ENCODE measurements at regions not wholly inside any gene's neighbourhood (a gene's known extent, or its start where the extent isn't known, plus 50 kb on each side); places are given as distances from the start of the nearest gene placed in this dataset.
"Not testable (repeated sequence)": the region's sequence is repeated elsewhere in the genome, so short reads cannot be mapped to it uniquely, and the experiment has no call there.

DNA sequence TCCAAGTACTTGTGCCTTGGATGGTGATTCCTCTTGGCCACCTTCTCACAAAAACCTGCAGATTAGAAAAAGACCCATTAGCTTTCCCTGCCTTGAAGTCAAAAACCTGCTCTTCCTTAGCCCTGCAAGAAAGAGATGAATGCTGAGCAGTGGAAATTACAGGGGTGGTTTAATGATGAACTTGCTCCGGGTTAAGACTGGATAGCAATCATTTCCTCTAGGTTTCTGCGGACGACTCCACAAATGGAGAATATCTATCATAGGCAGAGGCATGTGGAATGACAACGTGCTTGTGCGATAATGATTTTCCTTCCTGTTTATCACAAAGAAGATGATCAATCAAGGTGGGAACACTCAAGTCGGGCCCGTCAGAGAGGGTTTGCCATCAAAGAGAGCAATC, 201.2 kb upstream of the ERCC4 start:
- no peak overlapping the region for H3K27ac Mint-ChIP-seq
- H3K4me3 Mint-ChIP-seq, result no peak overlapping the region
- ATAC-seq (ENCODE audit: low read depth in 2 of 2), result no peak
- Histone ChIP-seq H3K4me1 (ENCODE audit: control insufficient read depth, insufficient read depth, low read length, poor library complexity, severe bottlenecking) (no peaks in the 10 kb centered on the region), H3K27ac (ENCODE audit: insufficient read depth, low read length, poor library complexity, severe bottlenecking) (no peak overlapping the region), H3K9me3 (ENCODE audit: control insufficient read depth in 2 of 2, low read length in 2 of 2) (no peaks in the 10 kb centered on the region), H3K36me3 (ENCODE audit: control insufficient read depth, insufficient read depth, low read length) (no peaks in the 10 kb centered on the region), H3K27me3 (ENCODE audit: control insufficient read depth, insufficient read depth, low read length) (peaks cover 2% of the 10 kb centered on the region), H3K4me3 (ENCODE audit: low read depth, low read length) (no peak overlapping the region)
- no peaks in the 10 kb centered on the region for H3K4me1 Mint-ChIP-seq
- peaks cover 0 to 6% (median 0%) of the 10 kb centered on the region in 7 donors for H3K9me3 Mint-ChIP-seq
- no peaks in the 10 kb centered on the region for H3K36me3 Mint-ChIP-seq
- no peak for DNase-seq
- peaks cover 9% of the 10 kb centered on the region for H3K27me3 Mint-ChIP-seq

DNA sequence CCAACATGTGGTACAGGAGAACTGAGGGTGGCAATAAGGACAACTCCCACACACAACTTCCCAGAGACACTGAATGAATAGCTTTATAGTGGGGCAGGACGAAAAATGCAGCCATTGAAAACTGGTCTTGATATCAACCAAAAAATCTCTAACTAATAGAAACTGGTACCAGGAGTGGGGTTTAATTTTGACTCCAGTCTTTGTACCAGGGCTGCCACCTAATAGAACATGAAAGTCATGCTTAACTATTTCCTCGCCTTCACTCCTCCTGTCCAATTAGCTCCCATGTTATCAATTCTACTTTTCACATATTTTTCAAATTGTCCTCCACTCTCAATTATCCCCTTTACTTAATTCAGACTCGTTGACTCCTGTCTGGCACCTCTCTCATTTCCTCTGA, 192.0 kb upstream of the ERCC4 start:
- Histone ChIP-seq H3K36me3 (ENCODE audit: control insufficient read depth, insufficient read depth, low read length) (no peaks in the 10 kb centered on the region), H3K4me3 (ENCODE audit: low read depth, low read length) (no peak overlapping the region), H3K9me3 (ENCODE audit: control insufficient read depth in 2 of 2, low read length in 2 of 2) (peaks cover 5 to 7% of the 10 kb centered on the region in 2 experiments), H3K4me1 (ENCODE audit: control insufficient read depth, insufficient read depth, low read length, poor library complexity, severe bottlenecking) (no peaks in the 10 kb centered on the region), H3K27me3 (ENCODE audit: control insufficient read depth, insufficient read depth, low read length) (peaks cover 2% of the 10 kb centered on the region), H3K27ac (ENCODE audit: insufficient read depth, low read length, poor library complexity, severe bottlenecking) (no peak overlapping the region)
- peaks cover 0 to 19% (median 7%) of the 10 kb centered on the region in 7 donors for H3K9me3 Mint-ChIP-seq
- no peak for ATAC-seq (ENCODE audit: low read depth in 2 of 2)
- H3K4me3 Mint-ChIP-seq, result no peak overlapping the region
- no peaks in the 10 kb centered on the region for H3K36me3 Mint-ChIP-seq
- no peak for DNase-seq
- H3K4me1 Mint-ChIP-seq, result no peaks in the 10 kb centered on the region
- H3K27me3 Mint-ChIP-seq, result no peaks in the 10 kb centered on the region
- no peak overlapping the region for H3K27ac Mint-ChIP-seq

DNA sequence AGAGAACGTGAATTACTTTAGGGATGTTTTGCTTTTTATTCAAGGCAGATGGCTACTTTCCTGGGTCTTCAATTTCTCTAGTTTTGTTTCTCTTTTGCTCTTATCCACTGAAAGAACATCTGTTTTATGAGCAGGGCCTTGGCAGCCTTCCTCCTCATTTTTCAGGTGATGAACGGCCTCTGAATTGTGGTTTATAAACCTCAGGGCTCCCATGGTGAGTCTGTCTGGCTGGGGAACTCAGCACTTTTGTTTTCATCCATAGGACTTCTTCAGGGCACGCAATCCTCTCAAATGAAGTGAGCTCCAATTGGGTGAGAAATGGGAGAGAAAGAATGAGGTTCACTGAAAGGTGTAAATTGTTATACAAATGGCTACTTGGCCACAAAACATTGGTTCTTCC, 186.4 kb upstream of the ERCC4 start:
- Mint-ChIP-seq H3K9me3 (peaks cover 0 to 6% (median 4%) of the 10 kb centered on the region in 7 donors), H3K36me3 (no peaks in the 10 kb centered on the region), H3K27ac (no peak overlapping the region), H3K27me3 (no peaks in the 10 kb centered on the region), H3K4me3 (no peak overlapping the region), H3K4me1 (no peaks in the 10 kb centered on the region)
- Histone ChIP-seq H3K36me3 (ENCODE audit: control insufficient read depth, insufficient read depth, low read length) (no peaks in the 10 kb centered on the region), H3K27me3 (ENCODE audit: control insufficient read depth, insufficient read depth, low read length) (no peaks in the 10 kb centered on the region), H3K4me3 (ENCODE audit: low read depth, low read length) (no peak overlapping the region), H3K4me1 (ENCODE audit: control insufficient read depth, insufficient read depth, low read length, poor library complexity, severe bottlenecking) (no peaks in the 10 kb centered on the region), H3K9me3 (ENCODE audit: control insufficient read depth in 2 of 2, low read length in 2 of 2) (no peaks in the 10 kb centered on the region), H3K27ac (ENCODE audit: insufficient read depth, low read length, poor library complexity, severe bottlenecking) (no peak overlapping the region)
- DNase-seq (no peak), ATAC-seq (ENCODE audit: low read depth in 2 of 2) (no peak)

DNA sequence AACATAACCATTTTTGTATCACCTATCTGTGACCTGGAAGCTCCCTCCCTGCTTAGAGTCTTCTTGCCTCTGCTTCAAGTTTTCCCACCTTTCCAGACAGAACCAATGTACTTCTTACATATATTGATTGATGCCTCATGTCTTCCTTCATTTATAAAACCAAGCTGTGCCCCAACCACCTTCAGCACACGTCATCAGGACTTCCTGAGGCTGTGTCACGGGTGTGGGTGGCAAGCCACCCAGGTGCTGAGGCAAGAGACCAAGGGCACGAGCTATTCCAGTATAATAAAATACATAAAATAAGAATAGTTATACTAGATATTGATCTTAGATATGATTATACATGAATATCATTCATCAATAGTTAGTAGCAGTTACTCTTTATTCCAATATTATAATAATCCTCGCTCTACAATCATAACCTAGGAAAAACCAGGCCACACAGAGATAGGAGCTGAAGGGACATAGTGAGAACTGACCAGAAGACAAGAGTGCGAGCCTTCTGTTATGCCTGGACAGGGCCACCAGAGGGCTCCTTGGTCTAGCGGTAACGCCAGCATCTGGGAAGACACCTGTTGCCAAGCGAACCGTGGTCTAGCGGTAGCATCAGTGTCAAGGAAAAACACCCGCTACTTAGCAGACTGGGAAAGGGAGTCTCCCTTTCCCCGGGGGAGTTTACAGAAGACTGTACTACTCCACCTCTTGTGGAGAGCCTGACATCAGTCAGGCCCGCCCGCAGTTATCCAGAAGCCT, 180.2 kb upstream of the ERCC4 start:
- H3K4me3 ChIP-seq (ENCODE audit: low read depth, low read length); H3K27me3 Mint-ChIP-seq; H3K9me3 Mint-ChIP-seq; H3K27me3 ChIP-seq (ENCODE audit: control insufficient read depth, insufficient read depth, low read length); H3K27ac Mint-ChIP-seq; DNase-seq; H3K9me3 ChIP-seq (ENCODE audit: control insufficient read depth in 2 of 2, low read length in 2 of 2); H3K36me3 ChIP-seq (ENCODE audit: control insufficient read depth, insufficient read depth, low read length); H3K4me1 ChIP-seq (ENCODE audit: control insufficient read depth, insufficient read depth, low read length, poor library complexity, severe bottlenecking); H3K4me3 Mint-ChIP-seq; H3K36me3 Mint-ChIP-seq; ATAC-seq (ENCODE audit: low read depth in 2 of 2); H3K27ac ChIP-seq (ENCODE audit: insufficient read depth, low read length, poor library complexity, severe bottlenecking); H3K4me1 Mint-ChIP-seq: not testable (repeated sequence)

DNA sequence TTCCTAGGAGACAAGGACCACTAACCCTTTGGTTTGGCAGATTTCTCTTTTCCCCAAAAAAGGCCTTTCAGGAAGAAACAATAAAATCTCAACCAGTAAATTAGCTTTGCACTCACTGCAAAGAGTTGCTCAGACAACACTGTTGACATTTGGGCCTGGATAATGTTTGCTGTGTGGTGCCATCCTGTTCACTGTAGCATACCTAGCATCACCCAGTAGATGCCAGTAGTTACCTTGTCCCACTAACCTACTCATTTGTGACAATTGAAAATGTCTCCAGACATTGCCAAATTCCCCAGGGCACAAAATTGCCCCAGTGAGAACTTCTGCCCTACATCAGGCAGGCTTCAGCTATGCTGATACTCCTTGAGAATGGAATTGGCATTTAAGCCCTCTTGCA, 177.0 kb upstream of the ERCC4 start:
- Histone ChIP-seq H3K36me3 (ENCODE audit: control insufficient read depth, insufficient read depth, low read length) (no peaks in the 10 kb centered on the region), H3K9me3 (ENCODE audit: control insufficient read depth in 2 of 2, low read length in 2 of 2) (no peaks in the 10 kb centered on the region), H3K4me3 (ENCODE audit: low read depth, low read length) (no peak overlapping the region), H3K27ac (ENCODE audit: insufficient read depth, low read length, poor library complexity, severe bottlenecking) (no peak overlapping the region), H3K4me1 (ENCODE audit: control insufficient read depth, insufficient read depth, low read length, poor library complexity, severe bottlenecking) (no peaks in the 10 kb centered on the region), H3K27me3 (ENCODE audit: control insufficient read depth, insufficient read depth, low read length) (no peaks in the 10 kb centered on the region)
- H3K27me3 Mint-ChIP-seq, result peaks cover 8% of the 10 kb centered on the region
- no peaks in the 10 kb centered on the region for H3K36me3 Mint-ChIP-seq
- H3K4me1 Mint-ChIP-seq, result no peaks in the 10 kb centered on the region
- H3K4me3 Mint-ChIP-seq, result no peak overlapping the region
- H3K27ac Mint-ChIP-seq, result no peak overlapping the region
- ATAC-seq (ENCODE audit: low read depth in 2 of 2), result no peak
- H3K9me3 Mint-ChIP-seq, result peaks cover 0 to 7% (median 5%) of the 10 kb centered on the region in 7 donors
- no peak for DNase-seq

DNA sequence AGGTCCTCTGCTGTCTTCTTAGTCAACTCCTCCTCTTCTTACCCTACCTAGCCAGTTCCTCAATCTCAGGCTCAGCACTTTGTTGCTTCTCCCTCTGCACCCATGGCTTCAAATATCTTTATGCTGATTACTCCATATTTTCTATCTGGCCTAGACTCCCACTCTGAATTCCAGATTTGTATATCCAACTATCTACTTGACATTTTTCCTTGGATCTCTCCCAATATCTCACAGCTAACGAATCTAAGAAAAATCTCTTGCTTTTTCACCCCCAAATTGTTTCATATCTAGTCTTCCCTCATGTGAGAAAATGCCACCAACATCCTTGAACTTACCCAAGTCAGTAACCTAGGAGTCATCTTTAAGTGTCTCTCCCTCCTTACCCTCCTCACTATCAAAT, 176.4 kb upstream of the ERCC4 start:
- Histone ChIP-seq H3K27ac (ENCODE audit: insufficient read depth, low read length, poor library complexity, severe bottlenecking) (no peak overlapping the region), H3K36me3 (ENCODE audit: control insufficient read depth, insufficient read depth, low read length) (no peaks in the 10 kb centered on the region), H3K4me1 (ENCODE audit: control insufficient read depth, insufficient read depth, low read length, poor library complexity, severe bottlenecking) (no peaks in the 10 kb centered on the region), H3K27me3 (ENCODE audit: control insufficient read depth, insufficient read depth, low read length) (no peaks in the 10 kb centered on the region), H3K9me3 (ENCODE audit: control insufficient read depth in 2 of 2, low read length in 2 of 2) (no peaks in the 10 kb centered on the region), H3K4me3 (ENCODE audit: low read depth, low read length) (no peak overlapping the region)
- no peak for DNase-seq
- H3K9me3 Mint-ChIP-seq, result peaks cover 0 to 7% (median 5%) of the 10 kb centered on the region in 7 donors
- H3K4me1 Mint-ChIP-seq, result no peaks in the 10 kb centered on the region
- no peak overlapping the region for H3K27ac Mint-ChIP-seq
- no peak overlapping the region for H3K4me3 Mint-ChIP-seq
- no peak for ATAC-seq (ENCODE audit: low read depth in 2 of 2)
- peaks cover 8% of the 10 kb centered on the region for H3K27me3 Mint-ChIP-seq
- no peaks in the 10 kb centered on the region for H3K36me3 Mint-ChIP-seq

DNA sequence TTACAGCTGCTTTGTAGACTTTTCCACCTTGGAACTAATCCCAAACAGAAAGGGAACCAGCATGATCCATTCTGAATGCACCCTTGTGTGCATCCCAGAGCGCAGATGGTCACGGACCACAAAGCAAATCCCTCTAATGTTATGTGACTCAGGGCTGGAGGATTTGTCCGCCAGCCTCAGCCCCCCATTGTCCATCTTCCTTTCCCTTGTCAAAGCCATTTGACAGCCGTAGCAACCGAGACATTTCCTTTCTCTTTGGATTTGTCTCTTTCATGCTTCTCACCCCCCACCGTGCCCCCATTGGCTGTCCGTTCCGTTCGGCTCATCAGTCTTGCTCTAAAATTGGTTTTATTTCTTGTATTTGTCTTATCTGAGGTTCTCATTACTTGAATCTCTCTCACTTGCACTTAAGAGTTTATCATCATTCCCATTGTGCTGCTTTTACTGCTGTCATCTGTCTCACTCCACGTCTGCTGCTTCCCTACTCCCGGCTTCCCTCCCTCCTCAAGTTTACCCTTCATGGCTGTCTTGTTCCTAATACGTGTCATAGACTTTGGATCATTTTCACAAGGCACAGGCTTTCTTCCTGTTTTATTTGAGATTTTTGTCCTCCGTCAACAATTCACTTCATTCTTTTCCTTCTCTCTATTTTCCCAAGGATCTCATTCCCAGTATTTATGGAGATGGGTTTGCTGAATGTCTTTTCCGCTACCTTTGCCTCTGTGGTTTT, 163.4 kb upstream of the ERCC4 start:
- no peaks in the 10 kb centered on the region for H3K4me1 Mint-ChIP-seq

DNA sequence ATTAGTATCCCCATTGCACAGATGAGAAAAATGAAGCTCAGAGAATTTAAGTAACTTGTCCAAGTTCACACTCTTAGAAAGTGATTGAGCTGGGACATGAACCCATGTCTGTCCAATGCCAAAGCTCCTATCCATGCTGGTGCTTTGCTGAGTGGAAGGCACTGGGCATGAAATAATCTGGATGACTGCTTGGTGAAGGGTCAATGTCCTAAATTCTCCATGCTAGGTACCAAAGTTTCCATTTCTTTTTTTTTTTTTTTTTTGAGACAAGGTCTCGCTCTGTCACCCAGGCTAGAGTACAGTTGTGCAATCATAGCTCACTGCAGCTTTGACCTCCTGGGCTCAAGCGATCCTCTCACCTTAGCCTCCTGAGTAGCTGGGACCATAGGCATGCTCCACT, 153.6 kb upstream of the ERCC4 start:
- Histone ChIP-seq H3K9me3 (ENCODE audit: control insufficient read depth in 2 of 2, low read length in 2 of 2) (no peaks in the 10 kb centered on the region), H3K27me3 (ENCODE audit: control insufficient read depth, insufficient read depth, low read length) (no peaks in the 10 kb centered on the region), H3K4me1 (ENCODE audit: control insufficient read depth, insufficient read depth, low read length, poor library complexity, severe bottlenecking) (no peaks in the 10 kb centered on the region), H3K27ac (ENCODE audit: insufficient read depth, low read length, poor library complexity, severe bottlenecking) (no peak overlapping the region), H3K36me3 (ENCODE audit: control insufficient read depth, insufficient read depth, low read length) (no peaks in the 10 kb centered on the region), H3K4me3 (ENCODE audit: low read depth, low read length) (no peak overlapping the region)
- Mint-ChIP-seq H3K9me3 (peaks cover 0 to 6% (median 0%) of the 10 kb centered on the region in 7 donors), H3K27ac (no peak overlapping the region), H3K4me1 (no peaks in the 10 kb centered on the region), H3K27me3 (peaks cover 7% of the 10 kb centered on the region), H3K36me3 (no peaks in the 10 kb centered on the region), H3K4me3 (no peak overlapping the region)
- no peak for DNase-seq
- no peak for ATAC-seq (ENCODE audit: low read depth in 2 of 2)

More for the DNA sequence above, 163.4 kb upstream of the ERCC4 start:
- no peak for DNase-seq
- Histone ChIP-seq H3K4me3 (ENCODE audit: low read depth, low read length) (no peak overlapping the region), H3K9me3 (ENCODE audit: control insufficient read depth in 2 of 2, low read length in 2 of 2) (no peaks in the 10 kb centered on the region), H3K4me1 (ENCODE audit: control insufficient read depth, insufficient read depth, low read length, poor library complexity, severe bottlenecking) (no peaks in the 10 kb centered on the region), H3K36me3 (ENCODE audit: control insufficient read depth, insufficient read depth, low read length) (no peaks in the 10 kb centered on the region), H3K27me3 (ENCODE audit: control insufficient read depth, insufficient read depth, low read length) (no peaks in the 10 kb centered on the region), H3K27ac (ENCODE audit: insufficient read depth, low read length, poor library complexity, severe bottlenecking) (no peak overlapping the region)
- peaks cover 0 to 5% (median 2%) of the 10 kb centered on the region in 7 donors for H3K9me3 Mint-ChIP-seq
- H3K27ac Mint-ChIP-seq, result no peak overlapping the region
- no peaks in the 10 kb centered on the region for H3K27me3 Mint-ChIP-seq
- ATAC-seq (ENCODE audit: low read depth in 2 of 2), result no peak
- H3K4me3 Mint-ChIP-seq, result no peak overlapping the region
- H3K36me3 Mint-ChIP-seq, result no peaks in the 10 kb centered on the region
